Natural killer cell (primary cell): ENCODE measurements at regions not wholly inside any gene's neighbourhood (a gene's known extent, or its start where the extent isn't known, plus 50 kb on each side); places are given as distances from the start of the nearest gene placed in this dataset.
"Not testable (repeated sequence)": the region's sequence is repeated elsewhere in the genome, so short reads cannot be mapped to it uniquely, and the experiment has no call there.

Source experiments
- ATAC-seq, 3 donors: fragments of 150-1000 bp in 2 of 3; fragments of 200-7000 bp in 1 of 3; cut with Tn5 transposase; 1 replicate in 1 of 3; 2 replicates in 2 of 3; pipeline ENCODE4 v1.10.0; 2021; ENCODE audit warnings: mild to moderate bottlenecking in 2 of 3, moderate library complexity in 2 of 3
- DNase-seq, 2 donors: peaks; one replicate each; pipeline versions ENCODE4 v3.0.0 to v3.0.0-alpha.2; 2013 to 2021; ENCODE audit warnings: mixed read lengths in 1 of 2
- H3K27ac ChIP-seq: one replicate; pipeline ENCODE4 v1.5.1; 2013; ENCODE audit warnings: mild to moderate bottlenecking, low read length
- H3K27me3 ChIP-seq: one replicate; pipeline ENCODE4 v1.6.1; 2013; ENCODE audit warnings: low read length; ENCODE audit not compliant: control insufficient read depth, insufficient read depth
- H3K36me3 ChIP-seq: one replicate; pipeline ENCODE4 v1.6.1; 2013; ENCODE audit warnings: low read length; ENCODE audit not compliant: control insufficient read depth, insufficient read depth
- H3K4me1 ChIP-seq: one replicate; pipeline ENCODE4 v1.6.1; 2013; ENCODE audit warnings: low read length; ENCODE audit not compliant: control insufficient read depth, insufficient read depth
- H3K4me3 ChIP-seq: one replicate; pipeline ENCODE4 v1.5.1; 2013; ENCODE audit warnings: low read length
- H3K9me3 ChIP-seq: one replicate; pipeline ENCODE4 v1.6.1; 2013; ENCODE audit warnings: low read length; ENCODE audit not compliant: control insufficient read depth, insufficient read depth
- H3K27ac Mint-ChIP-seq, 2 donors: one replicate each; pipeline ENCODE4 v1.8.0; 2022; ENCODE audit warnings: mild to moderate bottlenecking in 2 of 2, mixed read lengths in 2 of 2, moderate library complexity in 1 of 2
- H3K27me3 Mint-ChIP-seq, 2 donors: one replicate each; pipeline ENCODE4 v1.8.0; 2022; ENCODE audit warnings: low read depth in 2 of 2, mixed read lengths in 2 of 2
- H3K36me3 Mint-ChIP-seq: one replicate; pipeline ENCODE4 v1.8.0; 2022; ENCODE audit warnings: mixed read lengths
- H3K4me1 Mint-ChIP-seq, 2 donors: one replicate each; pipeline ENCODE4 v1.8.0; 2022; ENCODE audit warnings: mixed read lengths in 2 of 2
- H3K4me3 Mint-ChIP-seq: one replicate; pipeline ENCODE4 v1.8.0; 2022; ENCODE audit warnings: mild to moderate bottlenecking, moderate library complexity, mixed read lengths
- H3K9me3 Mint-ChIP-seq, 2 donors: one replicate each; pipeline ENCODE4 v1.8.0; 2022; ENCODE audit warnings: mixed read lengths in 2 of 2
- CTCF ChIP-seq: fragments of 200-600 bp; IDR thresholded peaks from one replicate; pipeline ENCODE4 v1.8.0; 2022; ENCODE audit warnings: antibody characterized with exemption
- WGBS: methylation state at CpG from one replicate; pipeline ENCODE4 v1.1.7; 2013; ENCODE audit warnings: missing lambda C conversion rate; ENCODE audit not compliant: insufficient coverage; 5-methylcytosine and 5-hydroxymethylcytosine counted together
- intact Hi-C: fragments of 100-400 bp; cut with micrococcal nuclease; formaldehyde crosslinking; loops from one replicate; pipeline ENCODE4 v1.14.2; 2022

GRCh38 chr12:19771858-19772257 is 332.6 kb downstream of the AEBP2 start:
- intact Hi-C loops, result no loop called here
- no peaks in the 10 kb centered on the region for H3K9me3 Mint-ChIP-seq
- WGBS, result 88% methylated on average over 2 of the region's 2 CpGs
- H3K27ac Mint-ChIP-seq, result no peak overlapping the region
- DNase-seq (no peak), ATAC-seq (no peak)
- H3K36me3 Mint-ChIP-seq, result no peaks in the 10 kb centered on the region
- H3K4me3 Mint-ChIP-seq, result no peak overlapping the region
- Histone ChIP-seq H3K36me3 (no peaks in the 10 kb centered on the region), H3K4me1 (no peaks in the 10 kb centered on the region), H3K9me3 (no peaks in the 10 kb centered on the region), H3K27ac (no peak overlapping the region), H3K4me3 (no peak overlapping the region), H3K27me3 (no peaks in the 10 kb centered on the region)
- peaks cover 3 to 34% of the 10 kb centered on the region in 2 donors for H3K27me3 Mint-ChIP-seq
- H3K4me1 Mint-ChIP-seq, result no peaks in the 10 kb centered on the region
- no peak for TF ChIP-seq CTCF

GRCh38 chr12:19772776-19773175 is 333.5 kb downstream of the AEBP2 start:
- Histone ChIP-seq H3K27ac (no peak overlapping the region), H3K27me3 (no peaks in the 10 kb centered on the region), H3K4me3 (no peak overlapping the region), H3K9me3 (no peaks in the 10 kb centered on the region), H3K36me3 (no peaks in the 10 kb centered on the region), H3K4me1 (no peaks in the 10 kb centered on the region)
- Mint-ChIP-seq H3K27ac (no peak overlapping the region), H3K36me3 (no peaks in the 10 kb centered on the region), H3K4me1 (no peaks in the 10 kb centered on the region), H3K4me3 (no peak overlapping the region), H3K9me3 (no peaks in the 10 kb centered on the region), H3K27me3 (peaks cover 11 to 40% of the 10 kb centered on the region in 2 donors)
- DNase-seq (no peak), ATAC-seq (no peak)
- 91% methylated on average over 3 of the region's 3 CpGs for WGBS
- intact Hi-C loops, result no loop called here
- TF ChIP-seq CTCF, result no peak

- peaks cover 9 to 46% of the 10 kb centered on the region in 2 donors for H3K27me3 Mint-ChIP-seq
- no peaks in the 10 kb centered on the region for H3K4me1 ChIP-seq
- H3K9me3 ChIP-seq, result no peaks in the 10 kb centered on the region
- no peak overlapping the region for H3K27ac Mint-ChIP-seq
- no peaks in the 10 kb centered on the region for H3K36me3 Mint-ChIP-seq
- intact Hi-C loops, result no loop called here
- ATAC-seq (no peak), DNase-seq (no peak)
- WGBS, result 97% methylated on average over 15 of the region's 15 CpGs
- no peaks in the 10 kb centered on the region for H3K36me3 ChIP-seq
- H3K4me3 ChIP-seq, result no peak overlapping the region
- TF ChIP-seq CTCF, result no peak
- peaks cover 2% of the 10 kb centered on the region for H3K27me3 ChIP-seq
- no peaks in the 10 kb centered on the region for H3K4me1 Mint-ChIP-seq
- no peak overlapping the region for H3K4me3 Mint-ChIP-seq
- no peak overlapping the region for H3K27ac ChIP-seq
- no peaks in the 10 kb centered on the region for H3K9me3 Mint-ChIP-seq
These were observed 335.9 kb downstream of the AEBP2 start for GRCh38 chr12:19775241-19775640.

GRCh38 chr12:19775976-19776375 is 336.7 kb downstream of the AEBP2 start:
- H3K9me3 Mint-ChIP-seq, DNase-seq, H3K4me3 Mint-ChIP-seq, H3K4me1 ChIP-seq, H3K36me3 ChIP-seq, H3K27ac Mint-ChIP-seq, H3K4me3 ChIP-seq, intact Hi-C loops, H3K4me1 Mint-ChIP-seq, H3K27ac ChIP-seq, ATAC-seq, H3K27me3 ChIP-seq, H3K9me3 ChIP-seq, H3K36me3 Mint-ChIP-seq: not testable (repeated sequence)
- peaks cover 10 to 52% of the 10 kb centered on the region in 2 donors for H3K27me3 Mint-ChIP-seq
- 95% methylated on average over 19 of the region's 19 CpGs for WGBS
